HT-29 (cell line): ENCODE measurements at regions not wholly inside any gene's neighbourhood (a gene's known extent, or its start where the extent isn't known, plus 50 kb on each side); places are given as distances from the start of the nearest gene placed in this dataset.
"Not testable (repeated sequence)": the region's sequence is repeated elsewhere in the genome, so short reads cannot be mapped to it uniquely, and the experiment has no call there.

Experiments used
- DNase-seq: peaks from one replicate; pipeline ENCODE4 v3.0.0-alpha.2; 2015; ENCODE audit warnings: low spot score

DNA sequence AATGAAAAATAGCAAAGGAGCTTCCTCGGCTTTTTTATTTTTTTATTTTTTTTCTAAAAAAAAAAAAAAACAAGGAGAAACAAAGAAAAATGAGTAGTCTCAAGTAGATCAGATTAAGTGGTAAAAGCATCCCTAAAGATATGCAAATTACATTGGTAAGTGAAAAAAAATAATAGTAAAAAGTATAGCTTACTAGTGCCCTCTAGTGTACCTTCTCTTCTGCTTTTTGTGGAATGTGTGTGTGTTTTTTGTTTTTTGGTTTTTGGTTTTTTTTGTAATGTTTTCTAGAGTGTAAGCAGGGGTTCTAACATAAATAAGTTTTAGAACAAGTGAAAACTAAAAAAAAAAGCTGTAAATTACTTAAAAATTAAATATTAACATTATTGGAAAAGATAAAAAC lies 1062.0 kb downstream of the HACE1 start:
- peak; percentile 4 for DNase-seq

DNA sequence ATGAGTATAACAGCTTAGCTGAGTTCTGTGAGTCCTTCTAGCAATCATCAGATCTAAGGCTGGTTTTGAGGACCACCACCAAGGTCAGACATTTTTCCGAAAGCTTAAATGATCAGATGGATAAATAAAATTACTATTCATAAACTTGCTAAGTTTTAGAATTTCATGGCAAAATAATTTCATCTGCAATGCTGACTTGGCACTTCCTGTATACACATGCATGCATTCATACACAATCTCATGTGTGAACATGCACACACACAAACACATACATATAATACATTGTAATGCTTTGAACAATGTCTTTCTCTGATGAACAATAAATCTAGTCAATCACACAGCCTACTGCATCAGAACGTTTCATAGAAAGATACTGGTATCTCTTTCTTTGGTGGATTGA lies 1068.3 kb downstream of the HACE1 start:
- DNase-seq: no peak

DNA sequence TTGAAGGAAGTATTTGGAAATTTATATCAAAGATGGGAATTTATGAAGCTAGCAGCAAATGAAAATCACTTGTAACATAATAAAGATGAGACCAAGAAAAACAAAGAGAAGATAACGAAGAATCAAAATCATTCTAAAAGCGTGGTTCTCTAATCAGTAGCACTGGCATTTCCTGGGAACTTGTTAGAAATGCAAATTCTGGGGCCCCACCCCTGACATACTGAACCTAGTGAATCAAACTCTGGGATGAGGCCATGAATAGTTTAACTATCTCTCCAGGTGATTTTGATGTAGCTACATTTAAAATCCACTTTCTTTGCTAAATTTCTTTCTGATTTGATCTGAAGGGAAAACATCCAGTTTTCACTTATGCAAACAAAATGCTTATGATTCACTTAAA lies 1075.6 kb downstream of the HACE1 start:
- DNase-seq: no peak

DNA sequence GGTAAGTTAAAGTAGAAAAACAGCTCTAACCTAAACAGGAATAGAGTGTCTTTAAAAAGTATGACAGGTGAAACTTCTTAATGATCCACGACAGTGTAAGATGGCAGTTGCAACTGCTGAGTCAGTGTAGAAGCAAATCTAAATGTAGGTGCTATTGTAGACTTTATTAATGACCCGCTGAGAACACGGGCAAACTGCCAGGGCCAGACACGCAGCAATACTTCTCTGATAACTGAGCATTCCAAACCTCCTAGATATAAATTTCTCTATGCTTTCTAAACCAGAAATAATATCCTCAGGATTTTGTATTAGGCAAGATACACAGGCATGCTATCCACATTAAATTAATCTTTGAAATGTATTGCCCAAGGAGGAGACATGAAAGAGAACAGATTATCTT lies 1076.4 kb downstream of the HACE1 start:
- DNase-seq: no peak

DNA sequence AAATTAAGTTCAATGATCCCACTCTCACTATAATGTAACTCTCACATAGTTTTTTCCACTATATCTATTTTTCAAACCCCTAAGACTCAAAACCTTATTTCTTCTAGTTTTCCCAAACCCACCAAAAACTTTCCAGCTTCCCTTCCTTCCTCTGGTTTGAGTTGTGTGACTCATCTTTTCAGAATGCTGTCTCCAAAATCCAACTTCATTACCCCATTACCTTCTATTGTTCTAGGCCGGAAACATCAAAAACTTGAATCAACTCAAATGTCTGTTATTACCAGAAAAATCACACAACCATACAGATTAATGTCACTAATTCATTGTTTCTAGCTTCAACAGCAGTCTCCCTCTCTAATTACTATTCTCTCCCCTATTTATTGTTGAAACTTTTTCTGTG lies 1090.3 kb downstream of the HACE1 start:
- no peak for DNase-seq

DNA sequence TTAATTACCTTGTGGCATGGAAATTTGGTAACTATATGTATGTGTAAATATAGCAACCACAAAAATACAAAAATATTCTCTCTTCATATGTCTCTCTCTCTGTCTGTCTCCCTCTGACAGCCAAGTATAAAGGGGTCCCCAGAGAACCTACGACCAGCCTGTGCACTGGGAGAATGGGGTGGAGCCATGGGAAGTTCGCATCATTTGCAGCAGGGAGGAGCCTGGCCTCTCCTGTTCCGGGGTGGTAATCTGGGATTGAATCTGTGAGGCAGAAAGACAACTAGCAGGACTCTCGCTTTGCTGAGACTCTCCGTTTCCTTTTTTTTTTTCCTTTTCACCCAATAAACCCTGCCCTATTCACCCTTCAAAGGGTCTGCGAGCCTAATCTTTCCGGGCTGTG lies 1109.1 kb downstream of the HACE1 start:
- no peak for DNase-seq

DNA sequence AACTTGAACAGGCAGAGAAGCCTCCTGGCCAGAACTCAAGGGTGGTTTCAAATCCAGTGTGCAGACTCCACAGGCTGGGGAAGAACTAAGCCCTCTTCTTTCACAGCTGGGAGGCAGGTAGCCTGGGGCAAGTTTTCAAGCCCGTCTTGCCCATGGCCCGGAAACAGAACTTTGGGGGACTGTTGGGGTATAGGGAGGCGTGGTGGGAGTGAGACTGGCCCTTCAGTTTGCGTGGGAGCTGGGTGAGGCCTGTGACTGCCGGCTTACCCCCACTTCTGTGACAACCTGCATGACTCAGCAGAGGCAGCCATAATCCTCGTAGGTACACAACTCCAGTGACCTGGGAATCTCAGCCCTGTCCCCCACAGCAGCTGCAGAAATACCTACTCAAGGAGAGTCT lies 1125.7 kb downstream of the HACE1 start:
- DNase-seq: no peak

DNA sequence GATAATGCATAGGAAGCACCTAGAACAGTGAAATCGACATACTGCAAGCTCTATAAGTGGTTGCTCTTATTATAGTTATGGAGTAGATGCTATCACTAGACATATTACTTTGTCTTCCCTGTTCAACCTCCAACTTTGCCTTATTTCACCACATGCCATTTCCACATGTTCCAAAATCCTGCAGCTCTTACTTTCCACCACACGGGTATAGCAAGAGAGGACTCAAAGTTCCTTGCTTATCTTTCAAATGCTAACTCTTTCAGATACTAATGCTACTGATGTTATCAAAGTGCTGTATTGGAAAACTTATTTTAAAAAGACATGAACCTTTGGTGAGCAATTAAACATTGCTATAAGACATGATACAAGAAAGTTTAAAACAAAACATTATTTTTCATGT lies 1130.1 kb downstream of the HACE1 start:
- DNase-seq: no peak

DNA sequence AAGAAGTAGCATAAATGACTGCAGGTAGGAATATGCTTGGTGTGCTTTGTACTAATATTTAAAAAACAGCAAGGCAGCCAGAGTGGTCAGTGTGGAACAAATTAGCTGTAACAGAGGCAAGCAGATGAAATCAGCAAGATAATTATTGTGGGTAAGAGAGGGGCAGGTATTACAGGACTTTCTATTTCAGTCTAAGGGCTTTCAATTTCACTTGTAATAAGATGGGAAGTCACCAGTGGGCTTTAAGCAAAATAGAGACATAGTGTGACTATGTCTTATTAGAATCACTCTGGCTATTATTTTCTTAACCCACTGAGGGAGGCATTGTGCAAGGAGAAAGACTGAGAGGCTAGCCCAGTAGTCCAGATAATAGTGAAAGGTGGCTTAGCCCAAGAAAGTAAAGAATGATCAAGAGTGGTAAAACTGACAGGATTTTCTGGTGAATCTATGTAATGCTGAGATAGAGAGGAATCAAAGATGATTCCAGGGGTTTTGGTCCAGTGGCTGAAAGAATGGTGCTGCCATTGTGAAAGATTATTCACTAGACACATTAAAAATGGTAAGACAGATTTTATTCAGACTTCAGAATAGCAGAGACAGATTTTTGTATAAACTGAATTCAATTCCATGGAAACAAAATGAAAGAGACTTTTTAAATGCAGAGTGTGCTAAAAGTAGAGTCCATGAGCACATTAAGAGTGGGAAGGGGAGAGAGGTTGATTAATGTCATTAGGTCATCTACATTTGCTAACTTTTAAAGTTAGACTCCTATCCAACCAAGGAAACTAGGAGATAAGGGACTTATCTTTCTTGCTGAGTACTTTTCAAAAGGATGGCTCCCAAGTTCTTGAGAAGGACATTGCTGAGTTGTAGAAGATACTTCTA lies 1136.0 kb downstream of the HACE1 start:
- DNase-seq: no peak

DNA sequence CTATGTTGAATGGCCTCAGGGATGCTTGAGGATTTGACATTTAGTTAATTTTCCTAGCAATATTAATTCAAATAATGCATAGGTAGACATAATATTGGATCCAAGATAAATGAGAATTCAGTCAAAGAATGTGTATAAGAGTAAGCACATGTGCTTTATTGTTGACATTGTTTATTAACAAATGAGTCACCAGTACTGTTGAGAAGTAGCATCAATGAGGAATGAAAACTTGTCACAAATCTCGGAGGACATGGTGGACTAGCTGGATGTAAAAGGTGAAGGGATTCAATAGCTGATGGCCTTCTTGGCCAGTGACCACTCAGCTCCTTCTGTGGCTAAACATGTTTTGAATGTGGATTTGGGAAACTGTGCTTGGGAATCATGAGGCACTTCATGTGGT lies 1137.0 kb downstream of the HACE1 start:
- no peak for DNase-seq

DNA sequence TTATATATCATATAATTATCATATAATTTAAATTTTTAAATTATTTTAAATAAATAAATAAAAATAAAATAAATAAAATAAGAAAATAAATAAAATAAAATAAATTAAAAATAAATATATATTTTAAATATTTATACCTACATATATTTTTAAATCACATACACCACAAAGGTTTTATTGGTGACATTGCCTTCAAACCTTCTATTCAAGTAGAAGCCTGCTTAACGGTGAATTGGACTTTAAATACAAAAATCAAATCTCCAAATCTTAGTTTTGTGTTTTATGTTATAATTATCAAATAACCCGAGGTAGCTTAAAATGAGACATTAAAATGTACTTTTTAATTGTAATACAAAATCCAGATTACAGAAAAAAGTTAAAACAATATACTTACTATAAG lies 1137.8 kb downstream of the HACE1 start:
- DNase-seq: no peak

DNA sequence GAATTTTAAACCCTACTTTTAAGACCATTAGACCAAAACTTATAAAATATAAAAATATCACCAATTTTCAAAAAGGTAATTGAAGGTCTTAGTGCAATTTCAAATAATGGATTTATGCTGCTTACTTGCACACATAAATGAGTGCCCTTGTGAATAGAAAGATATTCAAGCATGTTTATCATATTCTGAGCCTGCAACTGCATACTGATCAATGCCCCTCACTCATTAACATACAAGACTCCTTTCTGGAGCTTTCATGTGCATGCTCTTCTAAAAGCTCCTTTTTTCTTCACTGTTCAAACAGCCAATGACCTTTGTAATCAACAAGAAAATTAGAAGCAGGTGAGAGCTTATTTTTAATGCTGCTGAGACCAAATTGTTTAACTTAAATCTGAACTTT lies 1139.3 kb downstream of the HACE1 start:
- DNase-seq: no peak

DNA sequence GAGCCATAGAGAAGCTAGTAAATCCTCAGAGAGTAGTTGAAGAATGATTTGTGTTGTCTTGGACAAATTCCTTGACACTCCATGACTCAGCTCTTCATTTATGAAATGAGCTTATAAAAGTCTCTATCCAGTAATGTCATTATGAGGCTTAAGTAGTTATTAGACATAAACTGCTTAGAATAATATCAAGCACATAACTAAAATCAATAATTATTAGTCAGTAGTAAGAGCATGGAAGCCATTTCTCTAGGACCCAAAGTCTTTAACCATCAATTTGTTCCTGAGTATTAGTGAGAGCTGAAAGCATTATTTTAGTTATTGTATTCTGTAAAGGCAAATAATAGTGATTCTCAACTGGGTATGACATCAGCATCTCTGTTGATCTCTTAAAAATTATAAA lies 1140.2 kb downstream of the HACE1 start:
- no peak for DNase-seq

DNA sequence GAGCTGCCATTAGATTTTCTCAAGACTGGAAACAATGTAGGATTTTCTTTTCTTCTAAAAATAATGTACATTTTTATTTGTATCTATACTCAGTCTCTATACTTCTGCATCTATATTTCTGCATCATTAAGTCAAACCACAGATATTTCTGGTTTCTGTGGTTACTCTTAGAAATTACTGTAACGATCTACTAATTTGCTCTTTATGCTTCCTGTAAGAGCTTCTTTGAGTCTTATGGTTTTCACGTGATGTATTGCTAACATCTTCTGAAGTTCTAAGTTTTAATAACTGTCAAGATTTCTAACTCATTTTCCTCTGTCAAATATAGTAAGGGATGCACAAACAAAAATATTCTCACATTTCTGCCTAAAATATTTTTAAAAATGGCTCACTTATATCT lies 1144.5 kb downstream of the HACE1 start:
- no peak for DNase-seq

DNA sequence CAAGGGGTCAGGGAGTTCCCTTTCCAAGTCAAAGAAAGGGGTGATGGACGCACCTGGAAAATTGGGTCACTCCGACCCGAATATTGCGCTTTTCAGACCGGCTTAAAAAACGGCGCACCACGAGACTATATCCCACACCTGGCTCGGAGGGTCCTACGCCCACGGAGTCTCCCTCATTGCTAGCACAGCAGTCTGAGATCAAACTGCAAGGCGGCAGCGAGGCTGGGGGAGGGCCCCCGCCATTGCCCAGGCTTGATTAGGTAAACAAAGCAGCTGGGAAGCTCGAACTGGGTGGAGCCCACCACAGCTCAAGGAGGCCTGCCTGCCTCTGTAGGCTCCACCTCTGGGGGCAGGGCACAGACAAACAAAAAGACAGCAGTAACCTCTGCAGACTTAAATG lies 1150.5 kb downstream of the HACE1 start:
- not testable (repeated sequence) for DNase-seq

DNA sequence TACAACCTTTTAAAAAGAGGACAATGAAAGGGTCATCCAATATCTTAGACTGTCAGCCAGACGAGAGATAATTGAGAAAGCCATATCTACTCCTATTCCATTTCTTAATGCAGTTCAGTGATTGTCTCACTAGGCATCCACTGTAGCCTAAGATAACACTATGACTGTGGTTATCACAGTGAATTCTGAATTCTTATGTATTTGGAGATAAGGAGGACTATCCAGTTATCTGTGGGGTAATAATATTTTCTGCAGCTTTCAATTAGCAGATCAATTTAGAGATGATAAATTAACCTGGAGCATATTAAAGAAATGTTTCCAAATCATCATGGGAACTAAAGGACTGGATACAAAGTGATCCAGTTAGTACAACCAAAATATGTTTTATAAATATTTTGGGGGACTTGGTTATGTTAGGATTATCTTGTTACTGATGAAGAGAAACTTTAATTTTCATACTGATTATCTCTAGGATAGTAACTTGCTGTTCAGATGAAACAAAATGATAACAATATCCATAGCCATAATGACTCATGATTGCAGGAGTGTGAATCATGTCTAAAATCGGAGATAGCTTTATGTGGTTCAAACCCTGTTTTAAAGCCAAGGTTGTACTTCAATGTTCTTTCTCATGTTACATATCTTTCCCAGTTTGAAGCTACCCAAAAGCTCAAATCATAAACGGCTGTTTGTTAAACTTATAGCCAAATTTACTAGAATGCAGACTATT lies 1152.0 kb downstream of the HACE1 start:
- DNase-seq: no peak

DNA sequence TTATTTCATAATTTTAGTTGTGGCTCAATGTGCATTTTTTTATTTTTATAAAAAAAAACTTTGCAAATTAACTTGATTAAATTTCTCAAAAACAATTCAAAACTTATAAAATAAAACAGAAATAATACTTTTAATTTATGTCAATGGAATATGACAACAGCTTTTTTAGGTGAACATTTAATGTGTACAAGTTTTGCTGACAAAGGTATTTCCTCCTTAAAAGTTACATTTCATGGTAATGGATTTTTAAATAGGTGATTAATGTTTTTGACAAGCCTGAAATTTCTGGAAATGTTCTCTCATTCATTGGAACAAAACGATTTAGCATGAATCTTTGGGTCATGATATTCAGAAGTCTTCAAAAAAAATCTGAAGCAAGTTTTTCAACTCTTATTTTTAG lies 1160.0 kb downstream of the HACE1 start:
- no peak for DNase-seq

DNA sequence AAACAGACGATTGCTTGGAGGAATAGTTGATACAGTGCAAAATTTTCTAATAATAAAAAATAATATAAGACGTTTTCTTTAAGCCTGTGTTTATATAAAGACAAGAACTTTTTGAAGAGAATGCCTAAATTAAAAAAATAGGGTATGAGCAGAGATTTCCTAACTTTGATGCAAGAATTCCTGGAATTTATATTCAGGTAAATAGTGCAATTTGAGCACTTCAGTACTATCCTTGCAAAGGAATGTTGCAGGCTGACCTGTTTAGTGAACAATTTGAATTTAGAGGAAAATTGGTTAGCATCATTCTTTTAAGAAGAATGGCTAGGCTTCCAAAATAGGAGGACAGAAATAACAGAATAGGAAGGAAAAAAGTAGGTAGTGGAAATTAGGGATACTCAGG lies 1172.3 kb downstream of the HACE1 start:
- no peak for DNase-seq

DNA sequence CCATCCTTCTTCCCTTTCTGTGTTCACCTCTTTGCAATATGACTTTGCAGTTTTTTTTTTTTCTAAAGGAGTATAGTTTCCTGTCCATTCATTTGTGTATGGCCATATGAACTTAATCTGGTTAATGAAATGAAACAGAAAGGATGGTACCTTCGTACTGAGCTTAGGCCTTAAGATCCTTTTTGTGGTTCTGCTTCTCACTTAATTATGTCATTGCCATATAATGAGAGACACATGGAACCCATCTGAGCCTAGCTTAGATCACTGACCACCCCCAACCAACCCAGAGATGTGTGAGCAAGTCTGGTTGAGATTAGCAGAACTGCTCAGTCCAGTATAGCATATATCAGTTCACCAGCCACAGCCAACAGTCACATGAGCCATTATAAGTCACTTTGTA lies 1179.6 kb downstream of the HACE1 start:
- DNase-seq: no peak

DNA sequence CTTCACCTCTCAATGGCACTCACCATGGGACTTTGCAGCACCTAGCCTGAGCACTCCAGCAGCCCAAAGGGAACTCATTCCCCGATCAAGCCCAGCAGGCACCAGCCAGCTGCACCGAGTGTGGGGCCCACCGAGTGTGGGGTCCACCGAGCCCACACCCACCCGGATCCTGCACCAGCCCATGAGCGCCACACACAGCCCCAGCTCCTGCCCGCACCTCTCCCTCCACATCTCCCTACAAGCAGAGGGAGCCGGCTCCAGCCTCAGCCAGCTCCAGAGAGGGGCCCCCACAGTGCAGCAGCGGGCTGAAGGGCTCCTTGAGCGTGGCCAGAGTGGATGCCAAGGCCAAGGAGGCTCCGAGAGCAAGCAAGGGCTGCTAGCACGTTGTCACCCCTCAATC lies 1182.4 kb downstream of the HACE1 start:
- DNase-seq: no peak

DNA sequence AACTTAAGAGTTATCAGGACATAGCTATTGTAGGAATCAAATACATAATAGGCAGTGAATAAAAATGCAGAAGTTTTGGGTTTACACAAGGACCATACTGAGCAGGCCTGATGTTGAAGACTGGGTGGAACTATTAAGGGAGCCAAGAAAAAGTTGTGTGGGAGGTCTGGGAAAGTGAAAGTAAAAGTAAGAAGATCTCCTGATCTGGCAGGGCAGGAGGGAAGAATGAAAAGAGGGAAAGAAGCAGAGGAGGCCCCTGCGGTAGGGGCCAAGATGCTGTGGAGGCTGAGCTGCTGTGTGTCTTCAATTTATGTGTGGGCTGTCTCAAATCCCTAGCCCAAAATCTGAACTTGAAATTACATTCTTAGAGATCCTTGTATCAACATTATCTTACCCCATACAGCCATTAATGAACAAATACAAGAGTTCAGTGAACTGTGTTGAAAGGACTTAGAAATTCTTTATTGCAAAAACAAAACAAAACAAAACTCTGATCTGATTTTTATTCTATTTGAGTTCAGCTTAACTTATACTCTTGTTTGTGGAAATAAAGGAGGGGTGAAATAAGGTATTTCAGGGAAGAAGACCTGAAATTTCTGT lies 1183.8 kb downstream of the HACE1 start:
- no peak for DNase-seq

DNA sequence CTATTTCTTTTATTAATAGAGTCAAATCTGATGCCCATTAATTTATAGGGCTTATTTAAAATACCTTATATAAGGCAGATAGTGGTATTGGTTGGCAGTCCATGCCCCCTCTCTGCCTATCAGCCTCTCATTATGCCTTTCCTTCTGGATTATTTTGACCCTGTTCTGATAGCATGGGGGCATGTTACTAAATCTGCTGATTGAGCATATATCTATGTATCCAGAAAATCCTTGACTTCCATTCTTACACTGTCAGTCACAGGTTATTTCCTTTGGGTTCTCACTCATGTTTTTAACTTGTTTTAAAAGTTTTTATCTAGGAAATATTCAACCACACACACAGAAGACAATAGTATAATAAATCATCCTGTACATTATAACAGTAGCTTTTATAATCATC lies 1184.9 kb downstream of the HACE1 start:
- DNase-seq: no peak

DNA sequence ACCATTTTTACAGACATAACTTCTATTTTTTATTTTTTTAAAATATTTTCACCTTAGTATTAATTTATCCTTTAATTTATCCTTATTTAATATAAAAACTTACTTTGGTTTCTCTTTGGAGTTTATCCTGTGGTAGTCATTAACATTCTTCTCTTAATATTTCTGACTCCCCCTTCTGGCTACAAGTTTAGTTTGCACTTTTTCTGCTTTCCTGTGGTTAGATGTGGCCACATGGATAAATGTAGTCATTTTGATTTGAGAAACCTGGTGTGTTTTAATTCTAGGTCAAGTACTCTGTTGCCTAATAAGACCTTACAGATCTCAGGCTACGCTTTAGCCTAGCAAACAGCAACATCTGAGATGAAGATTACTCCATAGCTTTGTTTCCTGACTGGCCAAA lies 1187.5 kb downstream of the HACE1 start:
- peak; percentile 35 for DNase-seq
